Kidney (tissue), 13 donors: ENCODE measurements at regions not wholly inside any gene's neighbourhood (a gene's known extent, or its start where the extent isn't known, plus 50 kb on each side); places are given as distances from the start of the nearest gene placed in this dataset.

Experiments used
- DNase-seq, 5 donors: peaks; one replicate each; pipeline ENCODE4 v3.0.0-alpha.2; 2013 to 2020
- FAIRE-seq: peaks from 2 replicates; lab custom pipeline; 2012; peaks lifted over from hg19 to GRCh38; lab: Jason Lieb, UNC
- H3K27ac ChIP-seq, 2 donors: one replicate each; pipeline ENCODE4 v1.7.0; 2013; ENCODE audit warnings: low read depth in 2 of 2, low read length in 2 of 2, inconsistent platforms in 1 of 2
- H3K27me3 ChIP-seq: one replicate; pipeline ENCODE4 v1.7.1; 2013; ENCODE audit warnings: low read length, inconsistent platforms; ENCODE audit not compliant: control insufficient read depth, insufficient read depth
- H3K36me3 ChIP-seq, 3 donors: one replicate each; pipeline versions ENCODE4 v1.7.0 to v1.7.1; 2013; ENCODE audit warnings: low read length in 3 of 3, control low read depth in 1 of 3, inconsistent platforms in 1 of 3; ENCODE audit not compliant: insufficient read depth in 3 of 3, control insufficient read depth in 2 of 3
- H3K4me1 ChIP-seq, 3 donors: one replicate each; pipeline versions ENCODE4 v1.7.0 to v1.7.1; 2013; ENCODE audit warnings: low read length in 3 of 3, inconsistent platforms in 1 of 3, low read depth in 1 of 3; ENCODE audit not compliant: control insufficient read depth in 2 of 3, insufficient read depth in 2 of 3
- H3K4me3 ChIP-seq, 3 donors: one replicate each; pipeline versions ENCODE4 v1.7.0 to v1.8.1; 2013; ENCODE audit warnings: low read length in 3 of 3, control low read depth in 1 of 3, inconsistent platforms in 1 of 3
- H3K9ac ChIP-seq, 3 donors: one replicate each; pipeline versions ENCODE4 v1.7.0 to v1.7.1; 2013; ENCODE audit warnings: low read length in 3 of 3, control low read depth in 1 of 3, inconsistent platforms in 1 of 3
- H3K9me3 ChIP-seq, 3 donors: one replicate each; pipeline versions ENCODE4 v1.7.0 to v1.7.1; 2013; ENCODE audit warnings: low read length in 3 of 3, control low read depth in 1 of 3, inconsistent platforms in 1 of 3; ENCODE audit not compliant: control insufficient read depth in 2 of 3, insufficient read depth in 1 of 3
- intact Hi-C: fragments of 100-400 bp; cut with DNase I; formaldehyde crosslinking; loops from one replicate; pipeline ENCODE4 v1.11.1; 2022
- TF ChIP-seq, protein P1 (sequence below): IDR thresholded peaks from 3 replicates; pipeline ENCODE4 v1.5.1; 2012; ENCODE audit warnings: mild to moderate bottlenecking, moderate library complexity, borderline replicate concordance; ENCODE audit not compliant: insufficient read depth; ENCODE audit errors: extremely low read depth
- donor health status: control.
- donor health status: control.
- donor health status: control.
- donor health status: control.
- donor health status: control.
- donor health status: DM: yes; HTN: yes; CAD: no.
- donor health status: Normal renal cell carcinoma (clear cell type).

DNA sequence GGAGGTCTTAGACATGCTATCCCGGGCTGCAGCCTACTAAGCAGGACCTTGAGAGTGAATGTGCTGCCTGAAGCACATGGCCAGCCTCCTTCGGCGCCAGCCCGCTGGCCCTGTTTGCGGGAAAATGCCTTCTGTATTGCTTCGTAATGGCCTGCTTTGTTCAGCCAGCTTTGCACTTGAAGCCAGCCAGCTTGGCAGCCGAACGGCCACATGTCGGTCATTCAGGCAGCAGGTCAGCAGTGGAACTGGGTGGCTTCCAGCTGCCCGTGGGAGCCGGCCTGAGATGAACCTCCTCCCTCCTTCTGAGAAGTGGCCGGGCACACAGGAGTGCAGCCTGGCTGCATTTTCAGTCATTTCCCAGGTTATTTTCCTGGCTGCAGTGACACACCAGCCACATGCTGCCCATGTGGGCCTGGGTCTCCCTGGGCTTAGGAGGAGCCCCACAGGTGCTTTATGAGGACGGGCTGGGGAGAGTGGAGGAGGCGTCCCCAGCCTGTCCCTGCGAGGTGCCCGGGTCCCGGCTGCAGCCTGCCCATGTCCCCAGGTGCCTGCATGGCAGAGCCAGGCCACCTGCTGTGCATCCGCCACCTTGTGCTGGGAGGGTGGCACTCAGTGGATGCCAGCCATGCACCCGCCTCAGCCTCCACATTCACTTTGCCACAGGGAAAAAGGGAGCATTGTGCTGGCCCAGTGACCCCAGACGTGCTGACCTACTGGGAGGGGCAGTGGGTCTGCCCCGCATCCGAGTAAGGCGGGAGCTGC, 103.5 kb downstream of the SIK1 start:
- H3K36me3 ChIP-seq, result no peaks in the 10 kb centered on the region
- FAIRE-seq (no peak), DNase-seq (no peak)
- TF ChIP-seq, protein P1, sequence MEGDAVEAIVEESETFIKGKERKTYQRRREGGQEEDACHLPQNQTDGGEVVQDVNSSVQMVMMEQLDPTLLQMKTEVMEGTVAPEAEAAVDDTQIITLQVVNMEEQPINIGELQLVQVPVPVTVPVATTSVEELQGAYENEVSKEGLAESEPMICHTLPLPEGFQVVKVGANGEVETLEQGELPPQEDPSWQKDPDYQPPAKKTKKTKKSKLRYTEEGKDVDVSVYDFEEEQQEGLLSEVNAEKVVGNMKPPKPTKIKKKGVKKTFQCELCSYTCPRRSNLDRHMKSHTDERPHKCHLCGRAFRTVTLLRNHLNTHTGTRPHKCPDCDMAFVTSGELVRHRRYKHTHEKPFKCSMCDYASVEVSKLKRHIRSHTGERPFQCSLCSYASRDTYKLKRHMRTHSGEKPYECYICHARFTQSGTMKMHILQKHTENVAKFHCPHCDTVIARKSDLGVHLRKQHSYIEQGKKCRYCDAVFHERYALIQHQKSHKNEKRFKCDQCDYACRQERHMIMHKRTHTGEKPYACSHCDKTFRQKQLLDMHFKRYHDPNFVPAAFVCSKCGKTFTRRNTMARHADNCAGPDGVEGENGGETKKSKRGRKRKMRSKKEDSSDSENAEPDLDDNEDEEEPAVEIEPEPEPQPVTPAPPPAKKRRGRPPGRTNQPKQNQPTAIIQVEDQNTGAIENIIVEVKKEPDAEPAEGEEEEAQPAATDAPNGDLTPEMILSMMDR, result no peak
- intact Hi-C loops, result no loop called here
- H3K27ac ChIP-seq, result peak overlapping the region; percentile 16 to 20
- H3K27me3 ChIP-seq, result no peaks in the 10 kb centered on the region
- H3K4me1 ChIP-seq, result peaks cover 0 to 12% (median 6%) of the 10 kb centered on the region in 3 donors
- no peak overlapping the region for H3K9ac ChIP-seq
- peaks cover 0 to under 1% (median 0%) of the 10 kb centered on the region in 3 donors for H3K9me3 ChIP-seq
- no peak overlapping the region for H3K4me3 ChIP-seq

- H3K4me3 ChIP-seq, result no peak overlapping the region
These were observed 104.1 kb downstream of the SIK1 start for GRCh38 chr21:43322805-43323204.

DNA sequence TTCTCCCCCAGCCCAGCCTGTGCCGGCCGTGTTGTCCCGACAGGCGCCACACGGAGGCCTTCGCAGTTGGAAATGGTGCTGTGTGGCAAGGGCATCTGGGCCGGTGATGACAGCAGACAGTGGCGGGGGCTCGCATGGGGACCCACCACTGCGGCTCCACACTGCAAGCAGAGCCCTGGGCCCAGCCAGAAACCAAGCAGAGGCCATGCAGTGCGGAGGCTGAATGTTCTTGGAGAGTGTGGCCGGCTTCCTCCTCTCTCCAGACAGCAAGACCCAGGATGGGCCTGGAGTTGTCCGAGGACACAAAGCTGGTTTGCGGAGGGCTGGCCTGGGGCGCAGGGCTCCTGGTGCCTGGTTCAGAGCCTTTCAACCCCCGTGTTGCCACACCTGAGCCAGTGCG, 104.6 kb downstream of the SIK1 start:
- DNase-seq (no peak), FAIRE-seq (no peak)
- no peak overlapping the region for H3K4me3 ChIP-seq
- H3K4me1 ChIP-seq, result peaks cover 0 to 12% (median 6%) of the 10 kb centered on the region in 3 donors
- H3K9me3 ChIP-seq, result peaks cover 0 to 4% (median 0%) of the 10 kb centered on the region in 3 donors
- no peaks in the 10 kb centered on the region for H3K36me3 ChIP-seq
- H3K27me3 ChIP-seq, result no peaks in the 10 kb centered on the region
- H3K27ac ChIP-seq, result peak overlapping the region in 1 of 2 donors; percentile 16
- no peak overlapping the region for H3K9ac ChIP-seq
- intact Hi-C loops, result no loop called here
- TF ChIP-seq, protein P1, result no peak

More at GRCh38 chr21:43322805-43323204, 104.1 kb downstream of the SIK1 start:
- Histone ChIP-seq H3K27ac (peak overlapping the region; percentile 16 to 20), H3K9ac (no peak overlapping the region), H3K36me3 (no peaks in the 10 kb centered on the region), H3K4me1 (peaks cover 0 to 12% (median 6%) of the 10 kb centered on the region in 3 donors), H3K9me3 (peaks cover 0 to 4% (median 0%) of the 10 kb centered on the region in 3 donors), H3K27me3 (no peaks in the 10 kb centered on the region)
- TF ChIP-seq, protein P1, result no peak
- FAIRE-seq (no peak), DNase-seq (no peak)
- intact Hi-C loops, result no loop called here
